Prostate gland (tissue), 2 donors: ENCODE measurements at regions not wholly inside any gene's neighbourhood (a gene's known extent, or its start where the extent isn't known, plus 50 kb on each side); places are given as distances from the start of the nearest gene placed in this dataset.

Experiments
- DNase-seq: peaks from one replicate; pipeline ENCODE4 v3.0.0-alpha.2; 2019; ENCODE audit warnings: low spot score
- H3K27ac ChIP-seq, 2 donors: fragments of 200-600 bp; sonication (generic); 2 replicates each; pipeline ENCODE4 v1.5.1; 2017 to 2019
- H3K27me3 ChIP-seq: fragments of 200-600 bp; sonication (generic); replicated peaks from 2 replicates; pipeline ENCODE4 v1.5.1; 2019; ENCODE audit not compliant: insufficient read depth
- H3K36me3 ChIP-seq, 2 donors: fragments of 200-600 bp; sonication (generic); 1 replicate in 1 of 2; 2 replicates in 1 of 2; pipeline versions ENCODE4 v1.5.1 to v1.8.1; 2017 to 2019
- H3K4me1 ChIP-seq: fragments of 200-600 bp; sonication (generic); replicated peaks from 2 replicates; pipeline ENCODE4 v1.5.1; 2019
- H3K4me3 ChIP-seq, 2 donors: fragments of 200-600 bp; sonication (generic); 2 replicates each; pipeline ENCODE4 v1.5.1; 2017 to 2019
- H3K9me3 ChIP-seq: fragments of 200-600 bp; sonication (generic); 2 replicates; pipeline ENCODE4 v1.5.1; 2017
- POLR2A ChIP-seq: fragments of 450-650 bp; IDR thresholded peaks from one replicate; pipeline ENCODE4 v1.6.1; 2016; ENCODE audit warnings: antibody characterized with exemption, mild to moderate bottlenecking
- POLR2AphosphoS5 ChIP-seq: sonication (generic); formaldehyde crosslinking; IDR thresholded peaks from one replicate; pipeline ENCODE4 v1.6.1; 2017; ENCODE audit warnings: antibody characterized with exemption
- WGBS: methylation state at CpG from one replicate; pipeline ENCODE4 v1.1.5; 2018; 5-methylcytosine and 5-hydroxymethylcytosine counted together
- intact Hi-C: fragments of 100-400 bp; cut with DNase I; formaldehyde crosslinking; loops from one replicate; pipeline ENCODE4 v1.14.2; 2022
- small RNA-seq, 2 donors: library from RNA; depleted of rRNA; stranded (forward); fragments of <200 nt; gene quantifications; one replicate each; pipeline ENCODE3, GENCODE V24; 2016
- TF ChIP-seq, protein P1 (sequence below), 4 experiments: fragments of 200-600 bp in 2 of 4; fragments of 450-650 bp in 2 of 4; sonication (generic) in 2 of 4; IDR thresholded peaks; 1 replicate in 3 of 4; 2 replicates in 1 of 4; pipeline ENCODE4 v1.5.1; 2016 to 2019; ENCODE audit warnings: antibody characterized with exemption in 4 of 4, mild to moderate bottlenecking in 2 of 4, moderate library complexity in 2 of 4

DNA sequence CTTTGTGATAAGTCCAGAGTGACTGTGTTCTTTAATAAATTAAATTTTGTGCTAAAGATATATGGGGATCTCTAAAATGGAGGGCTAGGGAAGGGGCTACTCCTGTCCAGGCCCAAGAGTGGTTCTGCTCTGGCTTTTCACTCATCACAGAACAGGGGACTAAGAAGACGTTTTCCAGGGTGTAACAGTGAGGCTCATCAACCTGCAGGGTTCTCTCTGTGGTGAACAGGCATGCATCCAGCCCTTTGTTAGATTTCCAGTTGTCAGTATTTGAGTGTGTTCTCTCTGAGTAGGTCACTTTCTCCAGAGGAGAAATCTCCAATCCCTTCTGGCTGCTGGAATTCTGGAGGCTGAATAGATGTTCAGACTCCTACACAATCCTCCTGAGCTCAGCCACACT lies 408.9 kb downstream of the PLCL1 start:
- intact Hi-C loops: no loop called here
- Histone ChIP-seq H3K4me1 (no peaks in the 10 kb centered on the region), H3K27me3 (no peaks in the 10 kb centered on the region), H3K4me3 (no peak overlapping the region), H3K27ac (no peak overlapping the region), H3K36me3 (no peaks in the 10 kb centered on the region), H3K9me3 (no peaks in the 10 kb centered on the region)
- DNase-seq: no peak
- TF ChIP-seq, protein P1, sequence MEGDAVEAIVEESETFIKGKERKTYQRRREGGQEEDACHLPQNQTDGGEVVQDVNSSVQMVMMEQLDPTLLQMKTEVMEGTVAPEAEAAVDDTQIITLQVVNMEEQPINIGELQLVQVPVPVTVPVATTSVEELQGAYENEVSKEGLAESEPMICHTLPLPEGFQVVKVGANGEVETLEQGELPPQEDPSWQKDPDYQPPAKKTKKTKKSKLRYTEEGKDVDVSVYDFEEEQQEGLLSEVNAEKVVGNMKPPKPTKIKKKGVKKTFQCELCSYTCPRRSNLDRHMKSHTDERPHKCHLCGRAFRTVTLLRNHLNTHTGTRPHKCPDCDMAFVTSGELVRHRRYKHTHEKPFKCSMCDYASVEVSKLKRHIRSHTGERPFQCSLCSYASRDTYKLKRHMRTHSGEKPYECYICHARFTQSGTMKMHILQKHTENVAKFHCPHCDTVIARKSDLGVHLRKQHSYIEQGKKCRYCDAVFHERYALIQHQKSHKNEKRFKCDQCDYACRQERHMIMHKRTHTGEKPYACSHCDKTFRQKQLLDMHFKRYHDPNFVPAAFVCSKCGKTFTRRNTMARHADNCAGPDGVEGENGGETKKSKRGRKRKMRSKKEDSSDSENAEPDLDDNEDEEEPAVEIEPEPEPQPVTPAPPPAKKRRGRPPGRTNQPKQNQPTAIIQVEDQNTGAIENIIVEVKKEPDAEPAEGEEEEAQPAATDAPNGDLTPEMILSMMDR (IDR thresholded peaks at IDR 0.05): no peak
- TF ChIP-seq POLR2A: no peak
- no peak for TF ChIP-seq POLR2AphosphoS5
- 43% methylated on average over 1 of the region's 1 CpG for WGBS

DNA sequence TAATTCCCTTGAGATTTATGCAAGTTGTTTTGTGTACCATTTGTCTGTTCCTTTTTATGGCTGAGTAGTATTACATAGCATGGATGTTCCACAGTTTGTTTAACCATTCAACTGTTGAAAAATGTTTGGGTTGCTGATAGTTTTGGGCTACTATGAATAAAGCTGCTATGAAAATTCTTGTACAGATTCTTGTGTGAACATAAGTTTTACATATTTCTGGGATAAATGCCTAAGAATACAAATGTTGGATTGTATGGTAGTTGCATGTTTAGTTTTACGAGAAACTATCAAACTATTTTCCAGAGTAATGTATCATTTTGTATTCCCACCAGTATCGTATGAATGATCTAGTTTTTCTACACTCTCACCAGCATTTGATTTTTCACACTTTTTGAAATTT lies 407.3 kb downstream of the PLCL1 start:
- Histone ChIP-seq H3K9me3 (no peaks in the 10 kb centered on the region), H3K4me3 (no peak overlapping the region), H3K27me3 (no peaks in the 10 kb centered on the region), H3K4me1 (no peaks in the 10 kb centered on the region), H3K36me3 (no peaks in the 10 kb centered on the region), H3K27ac (no peak overlapping the region)
- WGBS: 85% methylated on average over 2 of the region's 2 CpGs
- intact Hi-C loops: no loop called here
- TF ChIP-seq POLR2A: no peak
- no peak for TF ChIP-seq POLR2AphosphoS5
- TF ChIP-seq, protein P1 (IDR thresholded peaks at IDR 0.05): no peak
- no peak for DNase-seq

DNA sequence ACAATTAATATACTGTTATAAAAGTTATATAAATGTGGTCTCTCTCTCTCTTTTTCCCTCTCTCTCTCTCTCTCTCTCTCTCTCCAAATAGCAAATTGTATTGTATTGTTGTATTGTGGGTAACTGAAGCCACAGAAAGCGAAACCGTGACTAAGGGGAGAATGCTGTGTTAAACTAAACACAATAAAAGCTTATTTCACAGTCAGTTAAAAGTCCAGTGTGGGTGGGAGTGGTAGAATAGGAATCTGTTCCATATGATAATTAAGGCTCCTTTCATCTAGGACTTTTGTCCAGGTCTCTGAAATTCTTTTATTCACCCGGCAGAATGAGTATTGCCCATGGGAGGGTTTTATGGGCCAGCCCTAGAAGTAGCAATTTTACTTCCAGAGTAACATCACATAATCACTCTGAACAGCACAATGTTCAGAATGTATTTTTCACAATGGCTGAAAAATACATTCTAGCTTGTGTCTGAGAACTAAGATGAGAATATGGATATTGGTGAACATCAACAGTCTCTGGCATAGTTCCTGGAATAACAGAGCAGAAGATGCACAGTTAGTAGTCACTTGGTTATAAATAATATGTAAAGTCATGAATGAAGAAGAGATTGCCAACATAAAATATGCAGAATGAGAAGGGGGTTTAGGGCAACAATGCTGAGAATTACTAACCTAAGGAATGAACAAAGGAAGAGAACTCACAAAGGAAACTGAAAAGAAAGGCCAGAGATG lies 399.1 kb downstream of the PLCL1 start:
- no peaks in the 10 kb centered on the region for H3K36me3 ChIP-seq
- WGBS: 19% methylated on average over 3 of the region's 3 CpGs
- H3K4me1 ChIP-seq: no peaks in the 10 kb centered on the region
- intact Hi-C loops: no loop called here
- H3K4me3 ChIP-seq: no peak overlapping the region
- no peak for DNase-seq
- H3K27ac ChIP-seq: no peak overlapping the region
- no peaks in the 10 kb centered on the region for H3K9me3 ChIP-seq
- TF ChIP-seq POLR2A: no peak
- no peak for TF ChIP-seq POLR2AphosphoS5
- TF ChIP-seq, protein P1 (IDR thresholded peaks at IDR 0.05): no peak
- no peaks in the 10 kb centered on the region for H3K27me3 ChIP-seq

Small RNA genes lying in the stretch of these regions (small RNA-seq; reads per million reads assigned to genes)
- gene RNU7-147P: 0 reads per million in 2 donors
